SHP77 (cell line): ENCODE measurements at regions not wholly inside any gene's neighbourhood (a gene's known extent, or its start where the extent isn't known, plus 50 kb on each side); places are given as distances from the start of the nearest gene placed in this dataset.
"Not testable (repeated sequence)": the region's sequence is repeated elsewhere in the genome, so short reads cannot be mapped to it uniquely, and the experiment has no call there.

ENCODE experiments used
- DNase-seq, 2 experiments: peaks; one replicate each; lab custom pipeline; 2025; lab: John Stamatoyannopoulos, UW

DNA sequence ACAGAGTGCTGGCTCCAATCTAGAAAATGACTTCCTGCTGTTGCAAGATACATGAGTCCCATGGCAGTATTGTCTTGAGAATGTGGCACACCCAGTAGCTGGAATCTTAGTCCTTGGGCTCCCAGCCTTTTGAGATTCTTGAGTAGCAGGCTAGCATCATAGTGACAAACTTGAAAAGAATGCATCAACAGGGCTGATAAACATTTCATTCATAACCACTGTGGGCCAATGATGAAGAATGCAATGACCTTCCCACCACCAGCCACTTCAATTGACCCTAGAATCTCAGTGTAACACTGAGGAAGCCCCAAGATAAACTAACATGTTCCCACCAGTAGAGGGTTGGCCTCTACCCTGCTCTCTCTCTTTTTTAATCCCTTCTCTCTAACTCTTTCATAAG is 329.3 kb downstream of the GBA3 start:
- no peak for DNase-seq

- no peak for DNase-seq
These were observed 328.3 kb downstream of the GBA3 start for GRCh38 chr4:23021040-23021439.

GRCh38 chr4:23020399-23020798 is 327.7 kb downstream of the GBA3 start:
- DNase-seq, result not testable (repeated sequence)

DNA sequence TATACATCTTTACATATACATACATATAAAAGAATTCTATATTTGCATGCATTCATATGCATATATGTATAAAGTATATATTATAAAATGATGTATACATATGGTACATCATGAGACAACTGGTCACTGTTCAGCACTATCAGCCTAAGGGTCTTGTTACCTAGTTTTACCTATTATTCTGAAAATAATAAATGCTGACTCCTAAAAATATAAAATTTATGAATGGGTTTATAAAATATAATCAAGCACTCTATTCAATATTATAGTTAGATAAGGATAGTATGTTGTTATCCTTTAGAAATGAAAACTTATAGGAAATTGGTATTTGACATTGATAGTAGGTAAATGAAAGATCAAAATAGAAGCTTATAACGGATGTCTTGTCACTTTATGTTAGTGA is 324.2 kb downstream of the GBA3 start:
- DNase-seq, result no peak

DNA sequence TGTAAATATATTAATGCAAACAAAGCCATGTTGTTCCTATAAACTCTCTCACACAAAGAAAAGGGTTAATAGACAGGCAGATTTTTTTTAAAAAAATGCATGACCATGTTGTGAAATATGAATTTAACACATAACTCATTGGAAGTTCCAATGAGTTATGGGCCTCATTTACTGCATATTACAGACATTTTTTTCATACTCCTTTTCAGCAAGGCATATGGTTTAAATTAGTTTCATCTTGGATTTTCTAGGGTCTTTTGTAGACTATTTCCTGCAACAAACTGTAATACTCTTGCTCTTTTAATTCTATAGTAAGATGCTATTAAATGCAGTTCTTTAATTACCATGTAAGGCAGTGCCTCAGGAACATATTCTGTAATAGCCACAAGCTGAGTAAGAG is 323.1 kb downstream of the GBA3 start:
- no peak for DNase-seq

- DNase-seq, result no peak
These were observed 316.4 kb downstream of the GBA3 start for GRCh38 chr4:23009093-23009492.

DNA sequence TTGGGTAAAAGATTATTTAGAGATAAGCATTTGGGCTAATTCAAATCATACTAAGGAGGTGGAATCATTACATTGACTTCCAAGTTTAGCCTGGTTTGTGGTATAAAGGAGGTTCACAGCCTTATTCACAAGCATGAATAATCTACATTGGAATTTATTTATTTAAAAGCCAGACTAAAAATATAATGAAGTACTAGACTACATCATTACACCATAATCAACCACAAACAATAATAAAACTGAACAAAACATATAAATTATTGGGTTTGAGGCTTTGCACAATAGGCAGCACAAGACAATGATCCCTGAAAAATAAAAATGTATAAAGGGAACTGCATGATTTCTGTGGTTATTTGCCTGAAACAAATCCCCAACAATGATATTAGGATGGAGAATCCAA is 314.0 kb downstream of the GBA3 start:
- no peak for DNase-seq

DNA sequence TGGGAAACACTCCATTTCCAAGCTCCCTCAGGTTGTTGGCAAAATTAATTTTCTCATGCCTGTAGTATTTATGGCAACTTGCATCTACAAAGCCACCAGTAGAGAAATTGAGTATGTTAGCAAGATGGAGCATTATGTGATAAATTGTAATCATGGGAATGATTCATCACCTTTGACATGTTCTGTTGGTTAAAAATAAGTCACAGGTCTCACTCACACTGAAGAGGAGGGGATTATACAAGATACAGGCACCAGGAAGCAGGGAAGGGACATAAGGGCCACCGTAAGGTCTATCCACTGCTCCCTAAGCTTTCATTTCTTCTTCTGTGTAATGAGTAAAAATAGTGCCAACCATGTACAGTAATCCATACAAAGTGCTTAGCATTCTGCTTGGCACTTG is 313.0 kb downstream of the GBA3 start:
- DNase-seq, result no peak

DNA sequence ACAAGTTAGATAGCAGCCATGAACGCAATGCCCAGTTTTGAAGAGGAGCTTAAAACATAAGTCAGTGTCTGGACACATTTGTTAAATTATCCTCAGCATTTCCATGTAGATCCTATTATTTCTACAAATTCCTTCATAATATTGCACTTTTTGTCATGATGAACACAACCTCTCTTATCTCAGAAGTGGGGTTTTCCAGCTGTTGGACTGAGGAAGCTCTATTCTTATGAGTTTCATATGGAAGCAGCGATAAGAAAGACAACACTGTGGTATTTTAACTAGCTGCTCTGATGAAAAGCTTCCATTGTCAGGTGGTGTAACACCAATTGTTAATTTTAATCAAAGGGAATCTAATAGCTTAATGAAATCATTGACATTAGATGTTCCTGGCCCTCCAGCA is 308.7 kb downstream of the GBA3 start:
- DNase-seq, result no peak

- DNase-seq, result no peak
These were observed 306.7 kb downstream of the GBA3 start for GRCh38 chr4:22999419-22999818.

GRCh38 chr4:22997358-22998224 is 304.9 kb downstream of the GBA3 start:
- DNase-seq, result peak; percentile 58 to 66

- no peak for DNase-seq
These were observed 298.8 kb downstream of the GBA3 start for GRCh38 chr4:22991576-22991975.

GRCh38 chr4:22988526-22988925 is 295.8 kb downstream of the GBA3 start:
- DNase-seq, result no peak

DNA sequence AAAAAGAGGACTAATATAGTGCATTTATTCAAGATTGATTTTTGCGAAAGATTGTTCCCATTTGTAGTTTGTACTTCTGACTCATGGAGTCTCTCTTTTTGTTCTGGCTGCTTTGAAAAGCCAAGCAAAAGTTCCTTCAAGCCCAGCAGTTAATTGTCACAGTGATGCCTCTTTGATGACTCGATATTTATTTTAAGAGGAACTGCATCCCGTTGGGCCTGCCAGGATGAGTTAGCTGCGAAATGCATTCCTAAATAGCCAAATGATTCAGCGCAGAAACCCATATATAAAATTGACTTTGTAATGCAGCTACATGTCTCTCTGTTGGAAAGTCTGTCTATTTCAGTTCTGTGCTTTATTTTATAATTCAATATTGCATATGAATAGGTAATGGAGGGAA is 295.1 kb downstream of the GBA3 start:
- no peak for DNase-seq

- no peak for DNase-seq
These were observed 294.1 kb downstream of the GBA3 start for GRCh38 chr4:22986881-22987280.

DNA sequence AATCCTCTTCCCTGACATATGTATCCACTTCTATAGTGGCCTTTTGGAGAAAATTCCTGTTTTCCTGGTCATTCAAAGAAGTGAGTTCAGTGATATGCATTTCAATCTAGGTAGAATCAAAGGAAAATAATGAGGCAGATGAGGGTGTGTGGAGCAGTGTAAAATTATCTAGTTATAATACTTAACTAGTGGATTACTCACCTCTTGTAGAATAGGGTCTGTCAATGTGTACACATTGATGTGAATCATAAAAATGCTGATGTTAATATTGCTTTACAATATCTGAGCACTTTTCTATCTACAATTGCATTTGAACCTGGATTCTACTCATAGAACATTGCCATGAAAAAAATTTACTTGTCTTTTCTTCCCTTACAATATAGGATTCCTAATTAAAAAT is 293.5 kb downstream of the GBA3 start:
- no peak for DNase-seq

DNA sequence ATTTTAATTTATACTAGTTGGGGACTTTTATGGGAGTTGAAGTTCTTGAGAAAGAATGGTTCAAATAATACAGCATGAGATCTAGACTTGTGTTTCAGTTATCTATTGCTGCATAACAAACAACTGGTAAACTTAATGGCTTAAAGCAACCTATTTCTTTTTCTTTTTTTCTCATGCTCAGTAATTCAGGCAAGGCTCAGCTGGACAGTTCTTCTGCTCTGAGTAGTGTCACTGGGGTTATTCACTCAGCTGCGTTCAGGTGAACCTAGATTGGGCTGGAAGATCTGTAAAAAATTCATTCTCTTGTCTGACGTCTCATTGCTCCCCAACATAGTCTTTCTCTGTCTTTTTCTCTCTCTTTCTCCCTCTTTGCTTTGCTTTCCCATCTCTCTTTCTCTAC is 291.7 kb downstream of the GBA3 start:
- DNase-seq, result no peak

DNA sequence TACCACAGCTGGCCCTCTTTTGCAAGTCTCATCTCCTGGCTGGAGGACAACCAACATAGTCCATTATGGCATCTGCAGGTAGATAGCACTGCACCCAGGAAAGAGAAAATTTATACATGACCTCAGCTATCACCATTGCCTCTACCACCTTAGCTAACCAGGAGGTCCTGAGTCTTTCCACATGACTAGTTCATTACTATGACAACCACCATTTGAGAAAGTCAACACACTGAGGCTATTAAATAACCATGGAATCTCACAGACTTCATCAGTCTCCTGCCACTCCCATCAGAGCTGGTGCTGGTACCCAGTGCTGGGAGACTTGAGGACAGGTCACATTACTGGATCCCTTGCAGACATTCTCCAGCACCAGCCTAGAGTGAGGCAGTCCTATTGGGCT is 285.9 kb downstream of the GBA3 start:
- no peak for DNase-seq

DNA sequence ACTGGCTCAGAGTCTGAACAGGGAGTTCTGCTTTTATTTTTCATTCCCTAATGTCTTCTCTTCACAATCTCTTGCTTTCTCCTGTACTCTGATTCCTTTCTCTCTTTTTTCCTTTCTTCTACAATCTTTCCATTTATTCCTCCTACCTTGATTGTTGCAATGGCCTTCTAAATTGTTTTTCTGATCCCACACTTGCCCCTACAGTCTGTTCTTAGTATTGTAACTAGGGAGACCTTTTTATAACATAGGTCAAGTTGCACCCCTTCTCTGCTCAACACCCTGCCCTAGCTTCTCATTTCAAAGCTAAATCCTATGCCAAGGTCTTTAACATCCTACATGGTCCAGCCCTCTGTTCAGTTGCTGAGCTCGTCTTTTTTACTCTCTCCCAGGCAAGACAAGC is 277.9 kb downstream of the GBA3 start:
- no peak for DNase-seq

- no peak for DNase-seq
These were observed 276.7 kb downstream of the GBA3 start for GRCh38 chr4:22969287-22969896.

- DNase-seq, result no peak
These were observed 269.6 kb downstream of the GBA3 start for GRCh38 chr4:22962295-22962694.

- no peak for DNase-seq
These were observed 266.7 kb downstream of the GBA3 start for GRCh38 chr4:22959483-22959882.

DNA sequence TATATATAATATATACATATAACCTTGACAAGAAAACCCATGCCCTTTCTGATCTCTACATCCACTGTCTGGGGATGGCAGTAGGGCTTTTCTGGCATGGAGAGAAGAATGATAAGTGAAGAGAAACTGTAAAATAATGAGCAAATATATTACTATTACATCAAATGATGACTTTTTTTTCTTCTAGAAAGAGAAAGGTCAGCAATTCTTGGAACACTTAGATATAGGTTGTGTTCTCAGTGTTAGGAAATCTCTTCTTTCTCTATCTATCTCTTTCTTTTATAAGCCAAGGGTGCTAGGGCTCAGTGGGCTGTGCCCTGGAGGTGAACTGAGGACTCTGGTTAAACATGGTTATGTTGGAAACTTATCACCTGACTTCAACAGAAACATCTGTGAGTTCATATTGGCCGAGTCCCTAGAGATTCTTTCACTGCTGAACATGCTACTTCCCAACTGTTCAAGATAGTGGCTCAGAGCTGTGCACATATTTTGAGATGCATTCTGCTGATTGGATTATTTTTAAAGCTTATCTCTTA is 265.1 kb downstream of the GBA3 start:
- no peak for DNase-seq
